ENCODE measurements at regions not wholly inside any gene's neighbourhood (a gene's known extent, or its start where the extent isn't known, plus 50 kb on each side); places are given as distances from the start of the nearest gene placed in this dataset.

DNA sequence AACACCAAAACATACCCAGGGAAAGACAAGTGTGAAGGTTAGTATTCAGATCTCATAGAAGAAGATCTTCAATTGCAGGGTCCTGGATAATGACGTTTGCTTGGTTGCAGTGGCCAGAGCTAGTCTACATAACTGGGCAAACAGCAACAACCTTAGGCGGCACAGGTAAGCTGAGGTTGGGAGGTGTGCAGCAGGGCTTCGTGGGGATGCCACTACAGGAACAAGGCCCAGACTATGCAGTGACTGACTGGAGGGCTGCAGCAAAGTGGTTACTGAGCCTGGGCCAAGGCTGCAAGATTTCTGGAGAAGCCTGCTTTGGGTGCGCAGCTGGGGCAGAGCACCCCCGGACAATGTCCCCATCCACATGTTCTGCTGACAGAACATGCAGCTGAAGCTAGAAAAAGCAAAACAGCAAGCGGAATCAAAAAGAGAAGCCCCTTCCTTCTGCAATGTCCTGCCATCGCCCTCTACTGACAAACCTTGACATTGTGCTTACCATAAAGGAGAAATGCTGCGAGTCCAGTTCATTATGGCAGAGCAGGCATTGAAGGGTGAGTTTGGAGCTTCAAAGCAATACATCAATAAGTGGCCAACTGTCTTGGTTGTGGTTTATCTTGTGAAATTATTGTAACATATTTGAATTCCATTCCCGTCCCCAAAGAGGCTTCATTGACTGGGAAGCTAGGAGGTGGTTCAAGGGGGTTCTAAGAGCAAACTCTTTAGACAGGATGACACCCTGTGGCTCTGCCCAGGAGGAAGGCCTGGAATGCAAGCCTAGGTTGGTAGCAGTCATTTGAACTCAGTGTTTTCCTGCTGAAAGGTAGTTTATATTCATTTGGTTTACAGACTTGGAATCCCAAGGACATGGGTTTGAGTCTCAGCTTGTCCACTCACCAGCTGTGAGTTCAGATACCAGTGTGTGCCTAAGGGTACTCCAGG is 217.0 kb downstream of the PDCD6IP start:
- no peak for DNase-seq (ENCODE audit: low read depth)
- no peak for TF ChIP-seq CTCF (IDR thresholded peaks at IDR 0.05; ENCODE audit: insufficient read depth, low read length, poor library complexity, severe bottlenecking)
- Histone ChIP-seq H3K36me3 (ENCODE audit: control insufficient read depth, insufficient read depth, low read length) (no peaks in the 10 kb centered on the region), H3K4me3 (ENCODE audit: low read depth, low read length) (no peak overlapping the region), H3K27me3 (ENCODE audit: control insufficient read depth, insufficient read depth, low read length) (no peaks in the 10 kb centered on the region)

GRCh38 chr3:34016925-34017587 is 218.6 kb downstream of the PDCD6IP start:
- Histone ChIP-seq H3K36me3 (ENCODE audit: control insufficient read depth, insufficient read depth, low read length) (no peaks in the 10 kb centered on the region), H3K27me3 (ENCODE audit: control insufficient read depth, insufficient read depth, low read length) (no peaks in the 10 kb centered on the region), H3K4me3 (ENCODE audit: low read depth, low read length) (no peak overlapping the region)
- TF ChIP-seq CTCF (IDR thresholded peaks at IDR 0.05; ENCODE audit: insufficient read depth, low read length, poor library complexity, severe bottlenecking), result no peak
- no peak for DNase-seq (ENCODE audit: low read depth)

GRCh38 chr3:34017757-34018156 is 219.3 kb downstream of the PDCD6IP start:
- H3K27me3 ChIP-seq (ENCODE audit: control insufficient read depth, insufficient read depth, low read length), result no peaks in the 10 kb centered on the region
- no peak for DNase-seq (ENCODE audit: low read depth)
- no peak for TF ChIP-seq CTCF (IDR thresholded peaks at IDR 0.05; ENCODE audit: insufficient read depth, low read length, poor library complexity, severe bottlenecking)
- H3K4me3 ChIP-seq (ENCODE audit: low read depth, low read length), result no peak overlapping the region
- H3K36me3 ChIP-seq (ENCODE audit: control insufficient read depth, insufficient read depth, low read length), result no peaks in the 10 kb centered on the region

DNA sequence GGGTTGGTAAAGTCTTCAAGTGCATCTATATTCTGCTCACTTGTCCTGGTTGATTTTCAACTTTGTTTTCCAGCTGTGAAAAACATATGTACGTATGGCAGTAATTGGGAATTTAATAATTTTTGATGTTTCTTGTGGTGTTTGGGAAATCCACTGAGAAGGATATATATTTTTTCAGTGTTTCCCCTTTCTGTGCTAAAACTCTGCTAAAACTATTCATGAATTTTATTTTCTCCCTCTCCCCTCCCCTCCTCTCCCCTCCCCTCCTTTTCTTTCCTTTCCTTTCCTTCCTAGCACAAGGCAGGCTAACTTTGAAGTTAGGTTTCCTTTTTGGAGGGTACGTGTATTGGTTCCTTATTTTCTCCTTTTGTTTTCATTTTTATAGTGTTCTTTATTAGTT is 220.7 kb downstream of the PDCD6IP start:
- Histone ChIP-seq H3K4me3 (ENCODE audit: low read depth, low read length) (no peak overlapping the region), H3K27me3 (ENCODE audit: control insufficient read depth, insufficient read depth, low read length) (no peaks in the 10 kb centered on the region), H3K36me3 (ENCODE audit: control insufficient read depth, insufficient read depth, low read length) (no peaks in the 10 kb centered on the region)
- DNase-seq (ENCODE audit: low read depth), result no peak
- no peak for TF ChIP-seq CTCF (IDR thresholded peaks at IDR 0.05; ENCODE audit: insufficient read depth, low read length, poor library complexity, severe bottlenecking)

DNA sequence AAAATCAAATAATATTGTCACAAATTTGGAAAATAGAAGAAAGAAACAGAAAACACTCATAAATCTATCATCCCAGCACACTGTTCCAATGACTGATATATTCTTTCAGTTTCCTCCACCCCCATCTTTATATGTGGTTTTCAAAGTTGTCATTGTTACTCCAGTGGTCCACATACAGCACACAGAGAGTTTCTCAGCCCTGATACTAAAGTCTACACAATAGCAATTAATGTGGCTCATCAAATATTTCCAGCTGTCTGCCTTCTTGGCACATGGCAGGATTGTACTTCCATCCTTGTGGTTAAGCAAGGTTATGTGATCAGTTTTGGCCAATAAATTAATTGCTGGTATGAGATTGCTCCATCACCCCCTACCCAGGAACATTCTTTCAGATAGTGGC is 221.7 kb downstream of the PDCD6IP start:
- no peak for DNase-seq (ENCODE audit: low read depth)
- no peak for TF ChIP-seq CTCF (IDR thresholded peaks at IDR 0.05; ENCODE audit: insufficient read depth, low read length, poor library complexity, severe bottlenecking)
- no peak overlapping the region for H3K4me3 ChIP-seq (ENCODE audit: low read depth, low read length)
- H3K36me3 ChIP-seq (ENCODE audit: control insufficient read depth, insufficient read depth, low read length), result no peaks in the 10 kb centered on the region
- H3K27me3 ChIP-seq (ENCODE audit: control insufficient read depth, insufficient read depth, low read length), result no peaks in the 10 kb centered on the region
